OCI-M1 (cell line): ENCODE measurements at regions not wholly inside any gene's neighbourhood (a gene's known extent, or its start where the extent isn't known, plus 50 kb on each side); places are given as distances from the start of the nearest gene placed in this dataset.
"Not testable (repeated sequence)": the region's sequence is repeated elsewhere in the genome, so short reads cannot be mapped to it uniquely, and the experiment has no call there.

Experiments
- DNase-seq: peaks from one replicate; lab custom pipeline; 2025; lab: John Stamatoyannopoulos, UW

DNA sequence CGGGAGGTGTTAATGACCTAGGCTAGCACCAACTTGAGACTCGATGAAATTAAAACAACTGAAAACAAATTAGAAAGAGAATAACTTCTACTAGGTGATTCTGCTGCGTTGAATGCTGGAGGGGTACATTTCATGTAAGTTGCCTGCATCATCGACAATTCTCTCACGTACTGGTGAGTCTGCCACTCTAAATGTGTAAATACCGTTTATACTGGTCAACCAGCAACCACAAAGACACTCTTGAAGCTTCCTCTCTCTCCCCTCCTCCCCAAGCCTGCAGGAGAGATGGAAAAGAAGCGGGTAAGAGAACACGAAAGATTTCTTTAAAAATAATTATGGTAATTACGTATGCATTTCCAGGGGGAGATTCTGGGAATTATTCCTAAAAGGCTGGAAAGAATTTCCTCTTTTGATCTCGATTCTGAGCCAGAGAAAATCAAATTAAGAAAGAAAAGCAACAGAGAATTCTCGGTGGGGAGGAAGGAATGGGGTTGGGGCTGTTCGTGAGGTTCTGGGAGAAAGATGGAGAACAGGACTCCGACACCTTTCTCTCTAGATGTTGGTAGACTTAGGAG lies 68.6 kb upstream of the MRTFB start:
- DNase-seq: no peak

- peak; percentile 67 for DNase-seq
These were observed 68.0 kb upstream of the MRTFB start for GRCh38 chr16:14003074-14003570.

DNA sequence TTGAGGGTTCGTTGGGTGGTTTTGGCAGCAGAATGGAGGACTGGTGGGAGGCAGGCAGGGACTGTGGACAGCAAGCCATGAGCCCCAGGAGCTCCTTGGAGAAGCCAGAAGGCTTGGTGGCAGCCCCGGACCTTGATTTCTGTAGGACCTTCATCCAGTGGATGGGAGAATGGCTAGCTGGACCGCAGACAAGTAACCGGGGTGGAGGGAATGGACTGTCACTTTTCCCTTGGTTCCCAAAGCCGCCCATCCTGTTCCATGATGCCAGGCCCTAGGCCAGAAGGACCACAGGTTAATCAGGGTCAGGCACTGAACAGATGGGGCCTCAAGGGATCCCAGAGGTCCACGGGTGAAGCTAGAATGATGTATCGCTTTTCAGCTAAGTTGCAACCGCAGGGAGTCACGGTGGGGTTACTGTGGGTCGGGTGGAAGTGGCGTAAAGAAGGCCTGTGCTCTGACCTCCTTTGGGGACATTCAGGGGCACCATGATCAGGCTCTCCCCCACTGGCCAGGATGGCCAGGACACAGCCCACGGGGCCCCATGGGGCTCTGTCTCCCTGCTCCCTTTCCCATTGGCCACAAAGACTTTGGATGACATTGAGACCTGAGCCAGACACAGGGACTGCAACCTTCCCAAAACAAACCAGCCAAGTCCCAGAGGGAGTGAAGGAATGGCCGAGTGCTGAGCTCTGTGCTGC lies 66.9 kb upstream of the MRTFB start:
- DNase-seq: no peak

DNA sequence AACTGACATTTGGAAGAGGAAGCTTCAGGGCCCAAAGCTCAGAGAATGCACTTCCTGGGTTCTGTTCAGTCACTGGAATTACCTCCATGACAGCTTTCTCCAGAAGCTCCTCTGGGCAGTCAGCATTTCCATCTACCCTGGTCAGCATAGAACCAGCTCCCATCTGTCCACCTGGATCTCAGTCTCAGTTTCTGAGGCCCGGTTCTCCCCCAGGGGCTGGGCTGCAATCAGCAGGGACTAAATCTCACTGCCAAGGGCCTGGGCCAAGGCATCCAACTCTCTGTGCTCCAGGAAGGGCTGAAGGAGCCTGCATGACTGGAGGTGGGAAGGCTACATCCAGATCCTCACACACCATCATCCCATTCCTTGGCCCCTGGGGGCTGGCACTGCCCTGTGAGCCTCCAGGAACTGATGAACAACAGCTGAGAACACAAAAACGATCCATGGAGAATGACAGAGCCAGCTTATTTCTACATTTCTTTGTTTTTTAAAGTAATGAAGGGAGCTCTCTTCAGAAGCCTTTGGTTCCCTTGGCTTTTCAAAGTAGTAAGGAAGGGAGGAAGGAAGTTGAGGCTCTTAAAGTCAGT lies 66.3 kb upstream of the MRTFB start:
- DNase-seq: no peak

DNA sequence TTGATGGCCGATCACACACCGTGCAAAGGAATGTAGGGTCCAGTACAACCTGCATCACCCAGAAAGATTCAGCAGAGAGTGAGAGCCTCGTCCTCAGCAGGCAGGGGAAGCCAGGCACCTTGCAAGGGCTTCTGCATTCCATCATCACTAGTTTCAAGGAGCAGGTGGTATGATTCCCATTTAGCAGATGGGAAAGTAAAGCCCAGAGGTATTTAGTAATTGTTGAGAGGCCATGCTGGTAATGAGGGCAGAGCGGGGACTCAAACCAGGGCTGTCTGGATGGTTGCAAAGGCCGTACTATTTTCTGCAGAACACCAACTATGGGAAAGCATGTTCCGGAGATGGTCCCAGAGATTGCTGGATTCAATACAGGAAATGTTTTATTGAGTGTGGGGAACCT lies 65.8 kb upstream of the MRTFB start:
- DNase-seq: no peak

DNA sequence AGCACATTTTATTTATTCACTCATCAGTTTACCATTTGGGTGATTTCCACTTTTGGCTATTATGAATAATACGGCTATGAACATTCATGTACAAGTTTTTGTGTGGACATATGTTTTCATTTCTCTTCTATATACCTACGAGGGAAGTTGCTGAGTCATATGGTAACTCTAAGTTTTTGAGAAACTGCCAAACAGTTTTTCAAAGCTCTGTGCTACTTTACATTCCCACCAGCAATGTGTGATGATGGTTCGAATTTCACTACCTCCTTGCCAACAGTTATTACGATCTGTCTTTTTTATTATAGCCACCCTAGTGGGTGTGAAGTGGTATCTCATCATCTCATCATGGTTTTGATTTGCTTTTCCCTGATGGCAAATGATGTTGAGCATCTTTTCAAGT lies 63.7 kb upstream of the MRTFB start:
- peak; percentile 12 for DNase-seq

GRCh38 chr16:14011001-14011400 lies 60.1 kb upstream of the MRTFB start:
- no peak for DNase-seq

- no peak for DNase-seq
These were observed 59.3 kb upstream of the MRTFB start for GRCh38 chr16:14011846-14012245.

DNA sequence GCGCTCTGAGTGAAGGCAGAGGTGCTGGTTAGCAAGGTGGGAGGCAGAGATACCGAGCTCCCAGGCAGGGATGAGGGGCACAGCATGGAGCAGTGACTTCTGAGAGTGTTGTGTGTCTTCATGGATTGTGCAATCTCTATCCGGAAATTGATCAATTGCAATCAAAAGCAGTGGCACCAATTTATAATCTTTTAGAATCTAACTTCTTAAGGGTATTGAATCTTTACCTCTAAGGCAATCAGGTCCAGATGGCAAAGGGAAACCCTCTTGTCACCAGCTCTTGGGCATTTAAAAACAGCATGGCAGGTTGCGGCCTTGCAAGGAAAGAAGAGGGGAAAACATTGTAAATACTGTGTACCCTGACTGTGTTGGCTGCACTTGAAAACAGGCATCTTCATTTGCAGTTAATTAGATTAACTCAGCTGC lies 58.0 kb upstream of the MRTFB start:
- no peak for DNase-seq

- DNase-seq: no peak
These were observed 57.4 kb upstream of the MRTFB start for GRCh38 chr16:14013571-14014283.

DNA sequence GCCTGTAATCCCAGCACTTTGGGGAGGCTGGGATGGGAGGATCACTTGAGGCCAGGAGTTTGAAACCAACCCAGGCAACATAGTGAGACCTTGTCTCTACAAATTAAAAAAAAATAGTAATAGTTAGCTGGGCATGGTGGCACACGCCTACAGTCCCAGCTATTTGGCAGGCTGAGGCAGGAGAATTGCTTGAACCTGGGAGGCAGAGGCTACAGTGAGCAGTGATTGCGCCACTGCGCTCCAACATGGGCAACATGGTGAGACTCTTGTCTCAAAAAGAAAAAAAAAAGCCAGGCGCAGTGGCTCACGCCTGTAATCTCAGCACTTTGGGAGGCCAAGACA lies 56.9 kb upstream of the MRTFB start:
- no peak for DNase-seq

GRCh38 chr16:14015033-14015432 lies 56.1 kb upstream of the MRTFB start:
- DNase-seq: no peak

DNA sequence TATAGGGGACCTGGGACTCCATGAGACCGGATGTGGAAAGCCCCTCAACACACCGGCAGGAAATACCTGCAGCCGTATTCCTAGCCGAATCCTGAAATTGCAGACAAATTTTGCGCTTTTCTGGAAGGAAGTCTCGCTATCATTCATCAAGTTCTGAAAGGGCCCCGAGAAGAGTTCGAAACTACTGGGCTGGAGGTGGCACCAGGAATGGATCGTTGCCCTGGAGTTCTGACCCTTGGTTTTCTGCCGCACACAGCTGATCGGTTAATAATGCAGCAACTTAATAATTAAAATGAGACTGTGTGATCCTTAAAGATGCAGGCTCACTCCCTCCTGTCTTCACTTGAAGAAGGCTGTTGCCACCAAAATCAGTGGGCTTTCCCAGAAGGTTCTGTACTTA lies 55.7 kb upstream of the MRTFB start:
- DNase-seq: no peak

DNA sequence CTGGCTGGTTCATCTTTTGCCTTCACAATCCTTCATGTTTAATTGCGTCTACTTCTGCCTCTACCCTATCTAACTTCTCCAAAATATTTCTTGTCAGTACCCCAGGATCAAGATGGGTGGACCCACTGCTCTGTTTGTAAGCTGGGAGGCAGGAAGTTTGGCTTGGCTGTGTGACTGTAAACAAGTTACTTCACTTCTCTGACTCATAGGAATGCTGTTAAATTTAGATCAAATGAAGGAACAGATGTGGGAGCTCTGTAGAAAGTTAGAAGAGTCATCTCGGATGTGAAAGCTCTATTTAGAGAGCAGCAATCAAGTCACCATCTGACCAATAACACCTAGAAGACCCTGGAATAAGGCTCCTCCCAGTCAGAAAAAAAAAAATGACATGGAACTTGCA lies 55.2 kb upstream of the MRTFB start:
- DNase-seq: no peak

DNA sequence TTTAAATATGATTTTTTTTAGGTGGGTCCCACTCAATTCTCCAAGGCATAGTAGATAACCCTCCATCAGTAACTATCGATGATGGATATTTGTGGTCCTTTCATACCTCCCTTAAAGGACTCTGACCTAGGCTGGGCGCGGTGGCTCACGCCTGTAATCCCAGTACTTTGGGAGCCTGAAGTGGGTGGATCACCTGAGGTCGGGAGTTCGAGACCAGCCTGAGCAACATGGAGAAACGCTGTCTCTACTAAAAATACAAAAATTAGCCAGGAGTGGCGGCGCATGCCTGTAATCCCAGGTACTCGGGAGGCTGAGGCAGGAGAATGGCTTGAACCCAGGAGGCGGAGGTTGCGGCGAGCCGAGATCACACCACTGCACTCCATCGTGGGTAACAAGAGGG lies 54.8 kb upstream of the MRTFB start:
- not testable (repeated sequence) for DNase-seq

GRCh38 chr16:14017886-14018285 lies 53.2 kb upstream of the MRTFB start:
- DNase-seq: no peak

DNA sequence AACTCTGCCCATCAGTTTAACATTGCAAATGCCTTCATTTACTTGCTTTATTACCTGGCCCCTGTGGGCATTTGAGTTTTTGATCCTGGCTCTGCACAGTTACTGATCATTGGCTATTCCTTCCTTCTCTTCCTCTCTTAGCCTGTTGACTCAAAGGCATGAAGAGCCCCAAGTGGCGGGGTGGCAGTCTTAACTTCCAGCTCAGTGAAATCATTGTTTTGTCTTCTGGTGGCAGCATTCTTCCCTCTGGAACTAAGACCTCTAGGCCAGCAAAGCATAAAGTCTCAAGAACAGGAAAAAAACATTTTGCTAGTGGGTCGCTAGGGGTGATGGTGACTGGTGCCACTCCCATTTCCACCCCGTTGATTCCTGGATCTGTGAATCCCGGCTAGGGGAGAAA lies 52.3 kb upstream of the MRTFB start:
- peak; percentile 5 for DNase-seq

GRCh38 chr16:14020141-14020540 lies 51.0 kb upstream of the MRTFB start:
- no peak for DNase-seq
